NOMO-1 treated with dmso at 0.1 percent for 144 hours (cell line): ENCODE measurements at regions not wholly inside any gene's neighbourhood (a gene's known extent, or its start where the extent isn't known, plus 50 kb on each side); places are given as distances from the start of the nearest gene placed in this dataset.
A peak's percentile ranks its signal among the peaks of the same experiment; 100 is the strongest.

Experiments
- DNase-seq: peaks from one replicate; lab custom pipeline; 2025; ENCODE audit not compliant: unreplicated experiment; lab: John Stamatoyannopoulos, UW

DNA sequence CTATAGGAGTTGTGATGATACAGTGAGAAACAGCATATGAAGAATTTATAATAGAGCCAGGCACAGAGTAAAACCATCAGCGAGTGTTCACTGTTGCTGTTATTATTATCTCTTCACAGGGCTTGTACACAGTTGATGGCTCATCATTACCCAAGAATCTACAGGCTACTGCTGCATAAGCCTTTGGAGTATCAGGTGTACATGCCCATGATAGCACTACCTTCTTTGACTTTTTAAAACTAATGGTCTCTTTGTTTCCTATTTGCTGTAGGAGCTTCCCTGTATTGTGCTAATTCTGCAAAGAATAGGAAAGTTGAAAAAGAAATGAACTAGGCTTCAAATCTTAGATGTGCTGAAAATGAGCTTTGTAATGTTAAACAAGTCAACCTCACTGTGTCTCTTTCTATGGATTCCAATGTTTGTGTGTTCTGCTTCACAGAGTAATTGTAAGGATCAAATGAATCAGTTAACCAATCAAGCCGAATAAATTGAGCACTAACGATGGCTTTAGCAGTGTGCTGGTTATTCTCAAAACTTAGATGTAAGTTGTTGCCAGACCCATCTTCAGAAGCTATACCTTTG lies 138.8 kb downstream of the TUSC7 start:
- DNase-seq: no peak

- DNase-seq: no peak
Measured at GRCh38 chr3:116849261-116849688, 139.7 kb downstream of the TUSC7 start.

- no peak for DNase-seq
Measured at GRCh38 chr3:116852803-116853202, 143.2 kb downstream of the TUSC7 start.

DNA sequence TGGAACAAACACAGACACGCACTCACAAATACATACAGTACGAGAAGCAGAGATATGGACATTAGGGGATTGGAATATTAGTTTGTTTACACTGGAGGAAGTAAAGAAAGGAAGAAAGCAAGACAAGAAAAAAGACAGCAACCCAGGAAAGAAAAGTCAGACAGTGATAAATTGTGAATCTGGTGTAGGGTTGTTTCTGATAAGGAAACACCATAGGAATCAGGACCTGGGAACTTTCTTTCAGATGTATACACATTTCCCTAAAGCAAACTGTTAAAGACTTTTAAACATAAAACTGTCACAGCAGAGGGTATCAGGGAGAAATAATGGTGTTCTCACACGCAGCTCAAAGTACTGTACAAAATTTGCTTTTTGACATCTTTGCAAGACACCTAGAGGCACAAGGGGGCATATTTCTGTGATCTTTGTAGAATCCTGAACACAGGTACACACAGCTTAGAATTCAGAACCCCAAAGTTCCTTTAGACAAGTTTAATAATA lies 153.7 kb downstream of the TUSC7 start:
- DNase-seq: no peak

DNA sequence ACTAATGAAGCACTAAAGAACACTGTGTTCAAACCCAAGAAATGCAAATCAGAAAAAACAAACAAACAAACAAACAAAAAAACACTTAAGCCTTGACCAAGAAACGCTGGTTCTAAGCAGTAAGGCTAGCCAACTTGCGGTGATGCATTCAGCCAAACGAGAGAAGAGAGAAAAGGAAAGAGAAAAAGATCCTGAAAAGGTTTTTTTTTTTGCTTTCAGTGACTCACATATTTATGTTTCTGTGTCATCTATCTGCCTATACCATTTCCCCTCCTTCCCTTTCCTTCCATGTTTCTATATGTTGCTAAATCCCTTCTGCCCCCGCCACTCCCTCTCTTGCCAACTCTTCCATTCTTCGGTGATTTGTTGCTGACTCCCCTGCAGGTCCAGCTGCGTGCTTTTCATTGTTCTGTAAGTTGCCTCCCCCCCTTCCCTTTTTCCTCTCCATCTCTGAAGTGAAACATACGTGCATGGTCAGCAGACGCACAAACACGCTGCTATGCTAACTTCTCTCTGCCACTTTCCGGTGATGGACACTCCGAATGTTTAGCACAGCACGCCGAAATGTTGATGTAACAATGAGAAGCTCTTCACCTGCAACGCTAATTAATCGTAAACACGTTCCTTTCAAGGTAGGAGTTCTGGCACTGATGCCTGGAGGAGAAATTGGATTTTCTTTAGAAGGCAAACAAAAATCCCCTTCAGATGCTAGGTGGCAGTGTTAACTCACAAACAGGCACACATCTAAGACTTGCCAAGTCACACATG lies 154.4 kb downstream of the TUSC7 start:
- DNase-seq: peak; percentile 56

DNA sequence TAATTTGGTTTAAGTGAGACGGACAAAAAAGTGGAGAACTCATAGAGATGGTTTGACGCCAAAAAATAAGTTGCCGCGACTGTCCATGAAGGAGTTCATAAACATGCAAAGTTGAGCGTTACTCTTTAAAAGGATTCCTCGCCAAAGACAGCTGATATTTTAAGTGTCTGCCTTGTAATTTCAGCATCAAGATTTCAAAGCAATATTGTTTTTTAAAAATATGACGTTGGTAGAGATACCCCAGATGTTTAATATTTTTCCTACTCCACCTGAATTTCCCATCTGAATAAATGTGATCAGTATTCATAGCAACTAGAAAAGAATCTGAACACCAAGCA lies 155.0 kb downstream of the TUSC7 start:
- DNase-seq: no peak

DNA sequence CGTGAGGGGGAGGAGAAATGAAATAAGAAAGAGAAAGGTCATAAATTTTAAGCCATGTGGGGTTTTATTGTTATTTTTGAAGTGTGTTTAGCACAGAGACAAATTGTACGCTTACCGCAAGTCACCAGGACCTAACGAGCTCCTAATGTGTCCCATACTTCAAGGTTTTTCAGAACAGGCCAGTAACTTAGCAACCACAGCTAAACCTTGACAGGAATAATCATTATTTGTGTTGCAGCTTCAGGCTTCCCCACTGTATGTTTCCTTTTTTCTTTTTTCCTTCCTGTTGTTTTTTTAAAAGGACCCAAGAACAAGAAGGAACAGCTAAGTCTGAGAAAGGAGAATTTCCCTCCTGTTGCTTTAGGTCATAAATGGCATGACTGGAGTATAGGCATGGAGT lies 160.8 kb downstream of the TUSC7 start:
- no peak for DNase-seq

- DNase-seq: no peak
Measured at GRCh38 chr3:116871905-116872304, 162.3 kb downstream of the TUSC7 start.

GRCh38 chr3:116872688-116873087 lies 163.1 kb downstream of the TUSC7 start:
- no peak for DNase-seq

DNA sequence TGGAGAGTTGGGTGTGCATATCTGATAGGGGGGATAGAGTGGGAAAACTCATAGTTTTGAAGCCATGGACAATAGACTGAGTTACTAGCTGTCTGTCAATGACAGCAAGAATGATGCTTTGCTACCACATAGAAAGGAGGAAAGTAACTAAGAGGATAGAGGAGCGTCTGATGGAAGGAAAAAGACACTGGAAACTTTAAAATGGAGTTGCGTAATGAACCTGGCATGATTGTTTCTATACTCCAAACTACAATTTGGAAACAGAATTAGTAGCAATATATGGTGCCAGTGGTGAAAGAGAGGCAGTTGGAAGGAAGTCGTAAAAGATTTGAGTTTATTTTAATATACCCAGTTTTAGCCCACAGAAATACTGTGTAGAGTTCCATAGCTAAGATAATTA lies 163.6 kb downstream of the TUSC7 start:
- peak; percentile 3 for DNase-seq

DNA sequence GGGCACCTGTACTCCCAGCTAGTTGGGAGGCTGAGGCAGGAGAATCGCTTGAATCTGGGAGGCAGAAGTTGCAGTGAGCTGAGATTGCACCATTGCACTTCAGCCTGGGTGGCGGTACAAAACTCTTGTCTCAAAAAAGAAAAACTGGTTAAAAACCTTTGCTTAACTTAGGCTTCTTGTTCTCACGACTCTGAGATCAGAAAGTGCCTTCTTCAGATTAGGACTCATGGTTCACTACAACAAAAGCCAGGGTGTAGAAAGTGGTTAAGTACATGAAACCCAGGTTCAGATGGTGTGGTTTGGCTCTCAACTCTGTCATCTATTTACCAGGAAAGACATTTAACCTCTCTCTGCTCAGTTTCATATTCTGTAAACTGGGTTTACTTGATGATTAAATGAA lies 168.4 kb downstream of the TUSC7 start:
- no peak for DNase-seq

- DNase-seq: peak; percentile 31
Measured at GRCh38 chr3:116886202-116886893, 176.8 kb downstream of the TUSC7 start.

DNA sequence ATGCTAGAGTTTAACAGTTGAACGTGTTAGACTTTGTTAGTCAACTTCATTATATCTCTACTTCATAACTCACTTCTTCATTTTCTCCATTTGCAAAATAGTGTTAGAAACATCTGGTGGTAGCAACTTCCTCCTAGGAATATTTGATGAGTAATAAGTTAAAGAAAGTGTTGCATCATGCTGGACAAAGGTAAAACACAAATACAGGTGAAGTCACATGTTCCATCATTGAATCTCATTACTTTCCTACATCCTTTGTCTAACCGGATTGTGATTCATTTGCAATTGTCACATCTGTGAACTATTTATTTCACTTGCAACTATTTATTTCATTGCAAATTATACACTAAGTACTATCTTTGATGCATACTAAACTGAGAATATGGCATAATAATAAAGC lies 186.5 kb downstream of the TUSC7 start:
- DNase-seq: no peak

DNA sequence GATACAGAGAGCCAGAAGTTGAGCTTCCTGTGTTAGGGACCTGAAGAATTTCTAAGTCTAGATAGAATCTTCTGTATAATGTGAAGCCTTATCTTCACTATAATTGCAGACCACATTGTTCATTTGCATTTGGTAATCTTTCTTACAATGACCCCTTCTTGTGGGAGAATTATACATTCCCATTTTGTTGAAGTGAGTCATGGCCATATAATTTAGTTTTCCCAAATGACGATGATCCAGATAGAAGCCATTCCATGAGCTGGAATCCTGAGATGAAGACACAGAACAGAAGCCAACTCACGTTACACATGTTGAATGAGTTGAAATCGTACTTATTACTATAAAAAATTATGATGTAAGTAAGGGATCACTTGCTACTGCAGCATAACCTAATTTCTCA lies 187.8 kb downstream of the TUSC7 start:
- DNase-seq: no peak

- no peak for DNase-seq
Measured at GRCh38 chr3:116899253-116899652, 189.7 kb downstream of the TUSC7 start.

DNA sequence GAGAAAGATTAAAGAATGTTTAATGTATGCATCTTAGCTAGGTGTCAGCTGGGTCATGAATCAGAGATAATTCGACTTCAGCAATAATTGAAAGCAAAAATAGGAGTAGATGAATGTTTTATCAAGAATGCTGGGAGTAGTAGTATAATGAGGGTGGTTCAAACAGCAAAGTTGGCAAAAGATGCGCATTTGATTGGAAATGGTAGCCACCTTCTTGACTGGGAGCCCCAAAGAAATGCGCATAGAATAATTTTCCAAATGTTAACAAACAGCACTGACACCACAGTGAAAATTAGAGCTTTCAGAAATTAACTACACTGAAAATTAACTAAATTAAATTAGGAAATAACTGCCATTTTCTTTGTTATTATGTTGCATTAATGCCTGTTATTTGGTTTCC lies 195.8 kb downstream of the TUSC7 start:
- no peak for DNase-seq

- DNase-seq: no peak
Measured at GRCh38 chr3:116905794-116906193, 196.2 kb downstream of the TUSC7 start.

DNA sequence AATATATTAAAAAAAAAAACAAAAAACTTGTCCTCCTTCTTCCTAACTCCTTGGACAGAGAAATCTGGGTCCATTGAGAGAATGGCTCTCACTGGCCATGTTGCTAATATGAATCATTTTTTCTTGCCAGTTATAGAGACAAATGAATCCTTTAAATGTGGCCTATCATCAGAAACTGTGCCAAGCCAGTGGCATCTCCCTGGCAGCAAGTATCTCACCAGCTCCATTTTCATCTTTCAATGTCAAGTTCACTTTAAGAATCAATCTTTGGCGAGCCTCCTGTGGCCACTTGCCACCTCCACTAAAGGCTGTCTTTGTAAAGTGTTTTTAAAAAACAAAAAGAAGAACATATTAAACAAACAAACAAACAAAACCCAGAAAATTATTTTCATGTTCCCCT lies 202.5 kb downstream of the TUSC7 start:
- no peak for DNase-seq

DNA sequence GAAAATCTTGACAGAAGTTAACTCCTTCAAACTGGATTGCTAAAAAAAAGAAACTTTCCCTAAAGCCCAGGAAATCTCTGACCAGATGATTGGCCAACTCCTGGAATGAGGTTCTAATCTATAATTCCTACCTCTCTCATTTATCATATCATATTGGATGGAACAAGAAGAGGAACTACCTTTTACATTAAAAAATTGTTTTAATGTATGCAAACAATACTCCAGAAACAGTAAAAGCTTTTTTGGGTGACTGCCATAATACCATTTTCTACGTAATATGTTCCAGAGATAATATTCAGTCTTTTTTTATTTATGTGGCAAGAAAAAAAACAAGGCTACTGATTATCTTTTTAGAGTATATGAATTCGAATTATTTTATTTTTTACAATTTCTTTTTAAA lies 204.4 kb downstream of the TUSC7 start:
- DNase-seq: no peak

DNA sequence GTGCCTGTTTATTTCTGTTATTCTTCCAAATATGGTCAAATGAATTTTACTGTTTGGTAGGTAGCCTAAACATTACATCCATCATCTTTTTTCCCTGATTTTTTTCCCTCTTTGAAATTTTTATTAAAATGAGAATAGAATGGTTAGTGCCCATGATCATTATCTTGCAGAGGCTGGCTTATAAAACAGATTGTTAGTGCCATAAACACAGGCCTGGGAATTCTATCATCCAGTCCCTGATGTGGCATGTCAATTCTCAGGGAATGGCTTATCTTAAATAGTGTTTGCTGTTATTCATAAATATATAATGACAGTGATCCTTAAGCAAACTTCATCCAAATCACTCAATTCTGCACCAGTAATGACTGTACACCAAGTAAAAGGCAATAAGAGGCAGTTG lies 207.3 kb downstream of the TUSC7 start:
- DNase-seq: no peak

- no peak for DNase-seq
Measured at GRCh38 chr3:116920826-116921610, 211.4 kb downstream of the TUSC7 start.
